Endothelial cell of umbilical vein (primary cell): ENCODE measurements at regions not wholly inside any gene's neighbourhood (a gene's known extent, or its start where the extent isn't known, plus 50 kb on each side); places are given as distances from the start of the nearest gene placed in this dataset.

Experiments used
- BruUV-seq: library from RNA; stranded (reverse); fragments of 400-500 nt; replicated peaks from 2 replicates; lab custom pipeline; 2021; lab: Mats Ljungman, UMichigan
- CTCF ChIA-PET: fragments of 300-600, 350-600 bp; sonication (Branson Sonifier 250); formaldehyde crosslinking; loops from one replicate; lab custom pipeline; 2021; ENCODE audit warnings: antibody characterized with exemption, inconsistent platforms; lab: Charles Lee
- POLR2A ChIA-PET: fragments of 300-600, 350-600 bp; sonication (Branson Sonifier 250); formaldehyde crosslinking; loops from one replicate; lab custom pipeline; 2021; ENCODE audit warnings: antibody characterized with exemption, inconsistent platforms; lab: Charles Lee
- DNase-seq: peaks from one replicate; pipeline ENCODE4 v3.0.0-alpha.2; 2011; ENCODE audit warnings: low read depth, low spot score
- FAIRE-seq: peaks from 2 replicates; lab custom pipeline; 2011; peaks lifted over from hg19 to GRCh38; lab: Jason Lieb, UNC
- H2AFZ ChIP-seq: 2 replicates; pipeline ENCODE4 v1.6.0; 2012; ENCODE audit warnings: low read depth, low read length, control low read depth, inconsistent platforms
- H3K27ac ChIP-seq: 2 replicates; pipeline ENCODE4 v1.5.1; 2011; ENCODE audit warnings: low read depth, mild to moderate bottlenecking, control low read depth, low read length, moderate library complexity; ENCODE audit not compliant: insufficient read depth
- H3K27me3 ChIP-seq, 2 experiments: 2 replicates each; pipeline versions ENCODE4 v1.6.0 to v1.6.1; 2011; ENCODE audit warnings: low read length in 2 of 2, mixed read lengths in 1 of 2; ENCODE audit not compliant: control insufficient read depth in 2 of 2, insufficient read depth in 2 of 2
- H3K36me3 ChIP-seq, 2 experiments: 2 replicates in 1 of 2; 3 replicates in 1 of 2; pipeline ENCODE4 v1.5.1; 2011; ENCODE audit warnings: low read length in 2 of 2, mild to moderate bottlenecking in 1 of 2, moderate library complexity in 1 of 2; ENCODE audit not compliant: control insufficient read depth in 2 of 2, insufficient read depth in 2 of 2; ENCODE audit errors: extremely low read depth in 1 of 2
- H3K4me1 ChIP-seq: 3 replicates; pipeline ENCODE4 v1.5.1; 2011; ENCODE audit warnings: mild to moderate bottlenecking, low read length; ENCODE audit not compliant: control insufficient read depth, insufficient read depth; ENCODE audit errors: extremely low read depth
- H3K4me2 ChIP-seq: 2 replicates; pipeline ENCODE4 v1.6.1; 2011; ENCODE audit warnings: low read length, control low read depth, mixed read lengths; ENCODE audit not compliant: insufficient read depth
- H3K4me3 ChIP-seq, 3 experiments: fragments of 200-600 bp in 1 of 3; sonication (generic), shearing (Covaris generic) in 1 of 3; replicated peaks in 1 of 3; 2 replicates each; pipeline ENCODE4 v1.5.1; 2011 to 2016; ENCODE audit warnings: control low read depth in 3 of 3, low read length in 3 of 3, mild to moderate bottlenecking in 2 of 3, inconsistent platforms in 1 of 3, low read depth in 1 of 3, moderate library complexity in 1 of 3; ENCODE audit not compliant: insufficient read depth in 1 of 3
- H3K79me2 ChIP-seq: 2 replicates; pipeline ENCODE4 v1.6.0; 2012; ENCODE audit warnings: low read length, inconsistent platforms; ENCODE audit not compliant: control insufficient read depth, insufficient read depth
- H3K9ac ChIP-seq: replicated peaks from 2 replicates; pipeline ENCODE3; 2011; ENCODE audit warnings: low read length, control low read depth; ENCODE audit not compliant: insufficient read depth; ENCODE audit errors: extremely low read depth
- H3K9me1 ChIP-seq: replicated peaks from 3 replicates; pipeline ENCODE4 v1.6.0; 2011; ENCODE audit warnings: mild to moderate bottlenecking, low read length; ENCODE audit not compliant: control insufficient read depth, insufficient read depth; ENCODE audit errors: extremely low read depth
- H3K9me3 ChIP-seq: replicated peaks from 2 replicates; pipeline ENCODE4 v1.5.1; 2012; ENCODE audit warnings: low read length, inconsistent platforms; ENCODE audit not compliant: control insufficient read depth, insufficient read depth
- H4K20me1 ChIP-seq: replicated peaks from 2 replicates; pipeline ENCODE3; 2011; ENCODE audit warnings: mild to moderate bottlenecking, low read length; ENCODE audit not compliant: control insufficient read depth, insufficient read depth; ENCODE audit errors: extremely low read depth
- CTCF ChIP-seq, 2 donors: IDR thresholded peaks; 1 replicate in 1 of 2; 2 replicates in 1 of 2; pipeline ENCODE4 v1.5.1; 2011; ENCODE audit warnings: low read length in 2 of 2, mild to moderate bottlenecking in 2 of 2, moderate library complexity in 2 of 2, control low read depth in 1 of 2, inconsistent platforms in 1 of 2, low read depth in 1 of 2; ENCODE audit not compliant: insufficient read depth in 1 of 2; ENCODE audit errors: extremely low read depth in 1 of 2
- EZH2 ChIP-seq: IDR thresholded peaks from 2 replicates; pipeline ENCODE4 v1.6.1; 2012; ENCODE audit warnings: borderline replicate concordance, low read depth, mild to moderate bottlenecking, moderate library complexity, low read length, inconsistent platforms; ENCODE audit not compliant: severe bottlenecking
- FOS ChIP-seq: IDR thresholded peaks from 2 replicates; pipeline ENCODE4 v1.6.1; 2011; ENCODE audit warnings: mild to moderate bottlenecking, low read length, moderate library complexity, borderline replicate concordance; ENCODE audit not compliant: insufficient read depth
- GATA2 ChIP-seq: IDR thresholded peaks from 2 replicates; pipeline ENCODE4 v1.7.0; 2011; ENCODE audit warnings: low read depth, mild to moderate bottlenecking, moderate library complexity, mixed read lengths, low read length; ENCODE audit not compliant: insufficient read length, insufficient read depth
- JUN ChIP-seq: IDR thresholded peaks from 2 replicates; pipeline ENCODE4 v1.6.1; 2011; ENCODE audit warnings: borderline replicate concordance, low read depth; ENCODE audit not compliant: insufficient read length, insufficient read depth
- MYC ChIP-seq: IDR thresholded peaks from one replicate; pipeline ENCODE4 v1.6.1; 2011; ENCODE audit warnings: mild to moderate bottlenecking, low read depth, low read length
- POLR2A ChIP-seq: IDR thresholded peaks from 2 replicates; pipeline ENCODE4 v1.6.1; 2012; ENCODE audit warnings: low read depth, mild to moderate bottlenecking, control low read depth, low read length
- POLR2AphosphoS5 ChIP-seq: IDR thresholded peaks from 2 replicates; pipeline ENCODE4 v1.6.1; 2012; ENCODE audit warnings: low read depth, mild to moderate bottlenecking, control low read depth, low read length, moderate library complexity; ENCODE audit not compliant: insufficient read depth
- dilution Hi-C: fragments of 300-500 bp; cut with MboI; formaldehyde crosslinking; loops from one replicate; pipeline ENCODE4 v1.15.0; 2019; ENCODE audit warnings: low sequenced_read_pairs; ENCODE audit not compliant: extremely low pct_ligation_motif_present
- intact Hi-C: fragments of 100-400 bp; cut with micrococcal nuclease; formaldehyde crosslinking; loops from one replicate; pipeline ENCODE4 v1.10.0; 2022
- TF ChIP-seq, protein P1 (sequence below): IDR thresholded peaks from 2 replicates; pipeline ENCODE4 v1.6.1; 2011; ENCODE audit not compliant: insufficient read depth, insufficient read length

DNA sequence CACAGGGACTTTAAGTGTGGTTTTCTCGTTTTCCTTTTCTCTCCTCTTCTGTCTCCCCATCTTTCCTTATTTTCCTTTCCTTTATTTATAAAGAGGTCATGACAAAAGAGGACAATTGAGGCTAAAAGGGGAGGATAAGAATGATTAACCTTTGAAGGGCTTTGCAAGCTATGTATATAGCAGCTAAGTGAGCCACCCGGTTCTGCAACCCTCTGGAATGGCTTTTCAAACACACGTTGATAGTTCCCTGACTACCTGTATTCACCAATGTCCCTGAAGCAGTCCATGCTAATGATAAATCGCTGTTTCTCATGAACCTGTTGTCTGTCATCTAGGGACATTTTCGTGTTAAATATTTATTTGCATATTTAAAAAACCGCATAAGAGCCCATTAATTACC, 124.4 kb upstream of the RALGAPA2 start:
- no peaks in the 10 kb centered on the region for H3K79me2 ChIP-seq
- TF ChIP-seq, protein P1, sequence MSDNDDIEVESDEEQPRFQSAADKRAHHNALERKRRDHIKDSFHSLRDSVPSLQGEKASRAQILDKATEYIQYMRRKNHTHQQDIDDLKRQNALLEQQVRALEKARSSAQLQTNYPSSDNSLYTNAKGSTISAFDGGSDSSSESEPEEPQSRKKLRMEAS, result no peak
- TF ChIP-seq MYC (no peak), CTCF (IDR thresholded peaks at IDR 0.05; ENCODE audit: extremely low read depth in 1 of 2, insufficient read depth in 1 of 2, low read depth in 1 of 2, low read length in 2 of 2) (no peak), FOS (no peak)
- no peaks in the 10 kb centered on the region for H4K20me1 ChIP-seq
- ChIA-PET POLR2A (no interaction called here), CTCF (interaction anchor here (0.5 to 5.3 kb wide), 21 partner anchors 9 to 779 kb away, joined by 3 to 60 read pairs (median 6); no protein-coding TSS in a partner anchor)
- H3K36me3 ChIP-seq, result no peaks in the 10 kb centered on the region
- H3K9me1 ChIP-seq, result no peaks in the 10 kb centered on the region
- dilution Hi-C loops, result no loop called here
- DNase-seq (no peak), FAIRE-seq (no peak)
- BruUV-seq, result no TSS peak
- H3K27ac ChIP-seq, result no peak overlapping the region
- H3K4me3 ChIP-seq, result no peak overlapping the region
- H3K4me1 ChIP-seq, result no peaks in the 10 kb centered on the region
- no peak overlapping the region for H3K4me2 ChIP-seq
- H3K9me3 ChIP-seq, result no peaks in the 10 kb centered on the region
- intact Hi-C loops, result loop anchor here (1.0 to 2.0 kb wide), 4 partner anchors 212 to 735 kb away; no protein-coding TSS in a partner anchor
- no peak overlapping the region for H3K9ac ChIP-seq
- peaks cover 0 to 3% of the 10 kb centered on the region in 2 experiments for H3K27me3 ChIP-seq
- no peak overlapping the region for H2AFZ ChIP-seq

GRCh38 chr20:20835897-20836296, 123.5 kb upstream of the RALGAPA2 start:
- DNase-seq, result no peak
- H3K27me3 ChIP-seq, result peaks cover 0 to 3% of the 10 kb centered on the region in 2 experiments
- H4K20me1 ChIP-seq, result no peaks in the 10 kb centered on the region
- no peak overlapping the region for H3K27ac ChIP-seq
- H2AFZ ChIP-seq, result no peak overlapping the region
- H3K4me3 ChIP-seq, result no peak overlapping the region
- no peaks in the 10 kb centered on the region for H3K9me3 ChIP-seq
- intact Hi-C loops (loop anchor here (2.0 kb wide), 1 partner anchor 399 kb away; no protein-coding TSS in a partner anchor), dilution Hi-C loops (no loop called here)
- no peak for FAIRE-seq
- ChIA-PET CTCF (interaction anchor here (0.9 to 5.3 kb wide), 7 partner anchors 10 to 780 kb away, joined by 3 to 60 read pairs (median 29); no protein-coding TSS in a partner anchor), POLR2A (interaction anchor here (0.7 kb wide), 1 partner anchor 10 kb away, joined by 3 read pairs; no protein-coding TSS in a partner anchor)
- no TSS peak for BruUV-seq
- no peaks in the 10 kb centered on the region for H3K36me3 ChIP-seq
- no peaks in the 10 kb centered on the region for H3K9me1 ChIP-seq
- H3K4me1 ChIP-seq, result no peaks in the 10 kb centered on the region
- TF ChIP-seq POLR2A (no peak), FOS (no peak), CTCF (IDR thresholded peaks at IDR 0.05; ENCODE audit: extremely low read depth in 1 of 2, insufficient read depth in 1 of 2, low read depth in 1 of 2, low read length in 2 of 2) (no peak), EZH2 (no peak), MYC (no peak), POLR2AphosphoS5 (no peak), JUN (no peak), GATA2 (no peak)
- TF ChIP-seq, protein P1, result no peak
- no peak overlapping the region for H3K4me2 ChIP-seq
- no peak overlapping the region for H3K9ac ChIP-seq
- no peaks in the 10 kb centered on the region for H3K79me2 ChIP-seq
